GM12864 (cell line): ENCODE measurements at regions not wholly inside any gene's neighbourhood (a gene's known extent, or its start where the extent isn't known, plus 50 kb on each side); places are given as distances from the start of the nearest gene placed in this dataset.

Experiments
- DNase-seq: peaks from one replicate; pipeline ENCODE4 v3.0.0-alpha.2; 2011; ENCODE audit warnings: low read depth
- H3K4me3 ChIP-seq: 2 replicates; pipeline ENCODE4 v1.5.1; 2011; ENCODE audit warnings: mild to moderate bottlenecking, low read depth, low read length, control low read depth
- TF ChIP-seq, protein P1 (sequence below): IDR thresholded peaks from 2 replicates; pipeline ENCODE4 v1.5.1; 2011; ENCODE audit warnings: low read depth, mild to moderate bottlenecking, moderate library complexity, low read length, control low read depth, inconsistent platforms; ENCODE audit errors: missing control alignments

DNA sequence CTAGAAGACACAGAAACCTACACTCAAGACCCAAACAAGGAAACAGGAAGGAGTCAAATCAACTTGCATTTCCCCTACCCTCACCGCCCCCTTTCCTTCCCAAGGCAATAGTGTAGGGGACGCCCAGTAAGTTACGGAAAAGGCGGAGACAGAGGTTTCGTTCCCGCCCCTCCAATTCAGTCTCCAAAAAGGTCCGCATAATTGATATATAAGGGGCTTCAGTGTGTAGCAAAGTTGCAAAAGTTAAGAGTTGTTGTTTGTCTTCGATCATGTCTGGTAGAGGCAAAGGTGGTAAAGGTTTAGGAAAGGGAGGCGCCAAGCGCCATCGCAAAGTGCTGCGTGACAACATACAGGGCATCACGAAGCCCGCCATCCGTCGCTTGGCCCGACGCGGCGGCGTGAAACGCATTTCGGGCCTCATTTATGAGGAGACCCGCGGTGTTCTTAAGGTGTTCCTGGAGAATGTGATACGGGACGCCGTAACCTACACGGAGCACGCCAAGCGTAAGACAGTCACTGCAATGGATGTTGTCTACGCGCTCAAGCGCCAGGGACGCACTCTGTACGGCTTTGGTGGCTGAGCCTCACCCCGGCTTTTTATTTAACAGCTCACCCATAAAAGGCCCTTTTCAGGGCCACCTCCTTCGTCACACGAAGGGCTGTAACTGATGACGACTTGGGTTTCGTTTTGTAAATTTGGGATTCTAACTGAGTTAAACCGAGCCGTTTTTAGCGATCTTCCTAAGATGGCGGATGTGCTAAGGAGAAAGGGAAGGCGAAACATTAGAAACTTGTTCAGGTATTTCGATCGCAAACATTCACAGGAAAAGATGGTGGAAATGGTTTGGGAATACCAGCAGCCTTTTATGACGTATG is 124.6 kb upstream of the BTN3A2 start:
- H3K4me3 ChIP-seq = peak overlapping the region; percentile 41
- TF ChIP-seq, protein P1, sequence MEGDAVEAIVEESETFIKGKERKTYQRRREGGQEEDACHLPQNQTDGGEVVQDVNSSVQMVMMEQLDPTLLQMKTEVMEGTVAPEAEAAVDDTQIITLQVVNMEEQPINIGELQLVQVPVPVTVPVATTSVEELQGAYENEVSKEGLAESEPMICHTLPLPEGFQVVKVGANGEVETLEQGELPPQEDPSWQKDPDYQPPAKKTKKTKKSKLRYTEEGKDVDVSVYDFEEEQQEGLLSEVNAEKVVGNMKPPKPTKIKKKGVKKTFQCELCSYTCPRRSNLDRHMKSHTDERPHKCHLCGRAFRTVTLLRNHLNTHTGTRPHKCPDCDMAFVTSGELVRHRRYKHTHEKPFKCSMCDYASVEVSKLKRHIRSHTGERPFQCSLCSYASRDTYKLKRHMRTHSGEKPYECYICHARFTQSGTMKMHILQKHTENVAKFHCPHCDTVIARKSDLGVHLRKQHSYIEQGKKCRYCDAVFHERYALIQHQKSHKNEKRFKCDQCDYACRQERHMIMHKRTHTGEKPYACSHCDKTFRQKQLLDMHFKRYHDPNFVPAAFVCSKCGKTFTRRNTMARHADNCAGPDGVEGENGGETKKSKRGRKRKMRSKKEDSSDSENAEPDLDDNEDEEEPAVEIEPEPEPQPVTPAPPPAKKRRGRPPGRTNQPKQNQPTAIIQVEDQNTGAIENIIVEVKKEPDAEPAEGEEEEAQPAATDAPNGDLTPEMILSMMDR = no peak
- DNase-seq = peak; percentile 93

GRCh38 chr6:26241033-26241895 is 123.7 kb upstream of the BTN3A2 start:
- peak; percentile 61 for DNase-seq
- TF ChIP-seq, protein P1 = no peak
- H3K4me3 ChIP-seq = peak overlapping the region; percentile 41

DNA sequence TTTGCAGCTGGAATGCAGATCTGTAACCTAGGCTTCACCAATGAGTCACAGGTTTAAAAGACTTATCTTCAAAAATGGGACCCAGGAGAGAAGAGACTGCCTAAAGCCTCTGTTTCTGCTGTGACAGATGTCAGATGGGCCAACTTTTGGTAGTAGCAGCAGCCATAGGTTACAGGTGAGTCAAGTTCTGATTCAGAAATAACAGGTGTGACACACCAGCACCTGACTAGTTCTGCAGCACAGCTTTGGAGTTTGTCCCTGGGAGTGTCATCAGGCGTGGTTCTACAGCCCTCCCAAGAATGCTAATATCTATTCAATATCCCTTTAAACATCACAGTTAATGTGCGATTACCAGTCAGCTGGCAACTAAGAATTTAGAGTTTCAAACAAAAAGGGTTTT is 121.9 kb upstream of the BTN3A2 start:
- DNase-seq = no peak
- no peak overlapping the region for H3K4me3 ChIP-seq
- TF ChIP-seq, protein P1 = no peak

DNA sequence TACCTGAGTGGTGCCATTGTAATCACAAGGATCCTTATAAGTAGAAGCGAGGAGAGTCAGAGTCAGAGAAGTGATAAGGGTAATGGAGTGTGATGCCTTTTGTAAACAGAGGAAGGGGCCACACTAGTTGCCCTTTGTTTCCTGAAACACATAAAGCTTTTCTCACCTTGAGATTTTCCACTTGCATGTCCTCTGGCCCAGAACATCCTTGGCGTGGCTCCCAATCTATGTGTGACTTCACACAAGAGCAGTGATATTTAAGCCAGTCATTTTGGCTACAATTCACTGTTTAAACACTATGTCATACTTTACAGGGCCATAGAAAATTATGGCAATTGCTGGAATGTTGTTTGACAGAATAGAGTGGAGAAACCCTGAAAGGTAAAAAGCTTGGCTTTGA is 121.2 kb upstream of the BTN3A2 start:
- no peak overlapping the region for H3K4me3 ChIP-seq
- no peak for DNase-seq
- TF ChIP-seq, protein P1 = no peak

DNA sequence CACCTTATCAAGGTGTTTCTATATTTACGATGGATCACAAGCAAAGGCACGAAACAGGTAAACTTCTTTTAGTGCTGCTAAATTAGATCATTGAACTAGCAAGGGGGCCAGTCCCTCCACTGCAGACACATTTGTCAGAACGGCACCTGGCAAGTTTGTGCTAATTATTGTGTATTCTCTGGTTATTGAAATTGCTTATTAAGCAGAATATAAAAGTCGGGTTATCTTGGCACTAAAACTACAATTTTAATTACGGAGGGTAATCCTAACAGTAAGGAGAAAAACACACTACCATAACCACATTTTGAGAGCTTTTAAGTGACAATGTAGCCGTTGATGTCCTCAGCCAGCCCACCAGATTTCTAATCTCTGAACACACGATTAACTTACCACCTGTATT is 118.9 kb upstream of the BTN3A2 start:
- no peak overlapping the region for H3K4me3 ChIP-seq
- no peak for DNase-seq
- TF ChIP-seq, protein P1 = no peak

GRCh38 chr6:26246553-26246952 is 118.4 kb upstream of the BTN3A2 start:
- no peak for DNase-seq
- no peak overlapping the region for H3K4me3 ChIP-seq
- TF ChIP-seq, protein P1 = no peak
